ENCODE measurements at regions not wholly inside any gene's neighbourhood (a gene's known extent, or its start where the extent isn't known, plus 50 kb on each side); places are given as distances from the start of the nearest gene placed in this dataset.

GRCh38 chr7:115223959-115224358, 302.1 kb downstream of the MDFIC start:
- no peaks in the 10 kb centered on the region for H3K36me3 ChIP-seq (ENCODE audit: insufficient read depth)
- peaks cover 15% of the 10 kb centered on the region; the same call in 1 of the 2 replicates for H4K20me1 ChIP-seq (replicated peaks; ENCODE audit: insufficient read depth)
- no peak overlapping the region for H3K27ac ChIP-seq (ENCODE audit: low read depth)
- no peaks in the 10 kb centered on the region for H3K9me2 ChIP-seq (ENCODE audit: insufficient read depth)
- H3K4me2 ChIP-seq: no peak overlapping the region
- H3K27ac Mint-ChIP-seq: no peak overlapping the region
- no peak overlapping the region for H2AFZ ChIP-seq
- H3K9me3 Mint-ChIP-seq: no peaks in the 10 kb centered on the region
- peaks cover 17% of the 10 kb centered on the region for H3K4me1 ChIP-seq (ENCODE audit: insufficient read depth)
- no peak overlapping the region for H3K4me3 ChIP-seq
- peaks cover 36% of the 10 kb centered on the region for H3K4me1 Mint-ChIP-seq
- H3K27me3 Mint-ChIP-seq (ENCODE audit: insufficient read depth, low read depth, poor library complexity): peaks cover 56% of the 10 kb centered on the region
- ATAC-seq (no peak), DNase-seq (ENCODE audit: low spot score) (no peak)
- H3K4me3 Mint-ChIP-seq: no peak overlapping the region
- TF ChIP-seq CREB1 (CRISPR knock-in tag; IDR thresholded peaks at IDR 0.05; ENCODE audit: low read depth) (no peak), JUNB (IDR thresholded peaks at IDR 0.05; ENCODE audit: unreplicated experiment) (no peak), CTCF (conservative IDR thresholded peaks at IDR 0.05; ENCODE audit: low read depth in 2 of 2) (no peak), ZNF331 (CRISPR knock-in tag; IDR thresholded peaks at IDR 0.05; ENCODE audit: low read depth) (no peak), EZH2phosphoT487 (IDR thresholded peaks at IDR 0.05; ENCODE audit: unreplicated experiment) (no peak), STAT1 (IDR thresholded peaks at IDR 0.05; ENCODE audit: unreplicated experiment) (no peak), NANOG (IDR thresholded peaks at IDR 0.05; ENCODE audit: borderline replicate concordance) (no peak)
- TF ChIP-seq, protein P1, sequence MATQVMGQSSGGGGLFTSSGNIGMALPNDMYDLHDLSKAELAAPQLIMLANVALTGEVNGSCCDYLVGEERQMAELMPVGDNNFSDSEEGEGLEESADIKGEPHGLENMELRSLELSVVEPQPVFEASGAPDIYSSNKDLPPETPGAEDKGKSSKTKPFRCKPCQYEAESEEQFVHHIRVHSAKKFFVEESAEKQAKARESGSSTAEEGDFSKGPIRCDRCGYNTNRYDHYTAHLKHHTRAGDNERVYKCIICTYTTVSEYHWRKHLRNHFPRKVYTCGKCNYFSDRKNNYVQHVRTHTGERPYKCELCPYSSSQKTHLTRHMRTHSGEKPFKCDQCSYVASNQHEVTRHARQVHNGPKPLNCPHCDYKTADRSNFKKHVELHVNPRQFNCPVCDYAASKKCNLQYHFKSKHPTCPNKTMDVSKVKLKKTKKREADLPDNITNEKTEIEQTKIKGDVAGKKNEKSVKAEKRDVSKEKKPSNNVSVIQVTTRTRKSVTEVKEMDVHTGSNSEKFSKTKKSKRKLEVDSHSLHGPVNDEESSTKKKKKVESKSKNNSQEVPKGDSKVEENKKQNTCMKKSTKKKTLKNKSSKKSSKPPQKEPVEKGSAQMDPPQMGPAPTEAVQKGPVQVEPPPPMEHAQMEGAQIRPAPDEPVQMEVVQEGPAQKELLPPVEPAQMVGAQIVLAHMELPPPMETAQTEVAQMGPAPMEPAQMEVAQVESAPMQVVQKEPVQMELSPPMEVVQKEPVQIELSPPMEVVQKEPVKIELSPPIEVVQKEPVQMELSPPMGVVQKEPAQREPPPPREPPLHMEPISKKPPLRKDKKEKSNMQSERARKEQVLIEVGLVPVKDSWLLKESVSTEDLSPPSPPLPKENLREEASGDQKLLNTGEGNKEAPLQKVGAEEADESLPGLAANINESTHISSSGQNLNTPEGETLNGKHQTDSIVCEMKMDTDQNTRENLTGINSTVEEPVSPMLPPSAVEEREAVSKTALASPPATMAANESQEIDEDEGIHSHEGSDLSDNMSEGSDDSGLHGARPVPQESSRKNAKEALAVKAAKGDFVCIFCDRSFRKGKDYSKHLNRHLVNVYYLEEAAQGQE (IDR thresholded peaks at IDR 0.05; ENCODE audit: unreplicated experiment): no peak
- TF ChIP-seq, protein P2, sequence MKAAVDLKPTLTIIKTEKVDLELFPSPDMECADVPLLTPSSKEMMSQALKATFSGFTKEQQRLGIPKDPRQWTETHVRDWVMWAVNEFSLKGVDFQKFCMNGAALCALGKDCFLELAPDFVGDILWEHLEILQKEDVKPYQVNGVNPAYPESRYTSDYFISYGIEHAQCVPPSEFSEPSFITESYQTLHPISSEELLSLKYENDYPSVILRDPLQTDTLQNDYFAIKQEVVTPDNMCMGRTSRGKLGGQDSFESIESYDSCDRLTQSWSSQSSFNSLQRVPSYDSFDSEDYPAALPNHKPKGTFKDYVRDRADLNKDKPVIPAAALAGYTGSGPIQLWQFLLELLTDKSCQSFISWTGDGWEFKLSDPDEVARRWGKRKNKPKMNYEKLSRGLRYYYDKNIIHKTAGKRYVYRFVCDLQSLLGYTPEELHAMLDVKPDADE (IDR thresholded peaks at IDR 0.05): no peak
- 0 out of 2 replicates have a peak, but pooled peaks cover 3% of the 10 kb centered on the region for H3F3A ChIP-seq (replicated peaks; ENCODE audit: low read depth)
- H3K27me3 ChIP-seq (ENCODE audit: insufficient read depth): peaks cover 95% of the 10 kb centered on the region
- H3K36me3 Mint-ChIP-seq (ENCODE audit: low read depth): no peaks in the 10 kb centered on the region
- H3K79me2 ChIP-seq (replicated peaks; ENCODE audit: insufficient read depth): no peaks in the 10 kb centered on the region

- no peak overlapping the region for H2AFZ ChIP-seq
- H3K4me3 ChIP-seq: no peak overlapping the region
- Mint-ChIP-seq H3K27me3 (ENCODE audit: insufficient read depth, low read depth, poor library complexity) (peaks cover 39% of the 10 kb centered on the region), H3K36me3 (ENCODE audit: low read depth) (no peaks in the 10 kb centered on the region), H3K9me3 (no peaks in the 10 kb centered on the region), H3K4me3 (no peak overlapping the region), H3K4me1 (peaks cover 34% of the 10 kb centered on the region), H3K27ac (no peak overlapping the region)
- H4K20me1 ChIP-seq (replicated peaks; ENCODE audit: insufficient read depth): peaks cover 15% of the 10 kb centered on the region; the same call in 1 of the 2 replicates
- no peak overlapping the region for H3K27ac ChIP-seq (ENCODE audit: low read depth)
- no peaks in the 10 kb centered on the region for H3K9me2 ChIP-seq (ENCODE audit: insufficient read depth)
- no peaks in the 10 kb centered on the region for H3K36me3 ChIP-seq (ENCODE audit: insufficient read depth)
- no peak overlapping the region for H3K4me2 ChIP-seq
- no peak for TF ChIP-seq STAT1 (IDR thresholded peaks at IDR 0.05; ENCODE audit: unreplicated experiment)
- no peak for TF ChIP-seq ZNF331 (CRISPR knock-in tag; IDR thresholded peaks at IDR 0.05; ENCODE audit: low read depth)
- H3K4me1 ChIP-seq (ENCODE audit: insufficient read depth): peaks cover 9% of the 10 kb centered on the region
- H3K27me3 ChIP-seq (ENCODE audit: insufficient read depth): peaks cover 75% of the 10 kb centered on the region
- no peaks in the 10 kb centered on the region for H3K79me2 ChIP-seq (replicated peaks; ENCODE audit: insufficient read depth)
- H3F3A ChIP-seq (replicated peaks; ENCODE audit: low read depth): 0 out of 2 replicates have a peak, but pooled peaks cover 3% of the 10 kb centered on the region
- ATAC-seq (no peak), DNase-seq (ENCODE audit: low spot score) (no peak)
Measured at GRCh38 chr7:115221456-115221855, 299.6 kb downstream of the MDFIC start.
